GM21515 (cell line): ENCODE measurements at regions not wholly inside any gene's neighbourhood (a gene's known extent, or its start where the extent isn't known, plus 50 kb on each side); places are given as distances from the start of the nearest gene placed in this dataset.
"Not testable (repeated sequence)": the region's sequence is repeated elsewhere in the genome, so short reads cannot be mapped to it uniquely, and the experiment has no call there.

Source experiments
- ATAC-seq: cut with Tn5 transposase; IDR thresholded peaks from one replicate; pipeline ENCODE4 v1.9.1; 2021; ENCODE audit not compliant: unreplicated experiment

GRCh38 chr1:219731771-219732170 is 118.9 kb upstream of the ZC3H11B start:
- ATAC-seq = no peak

- no peak for ATAC-seq
These were observed 113.8 kb upstream of the ZC3H11B start for GRCh38 chr1:219726480-219727272.

GRCh38 chr1:219724440-219724839 is 111.5 kb upstream of the ZC3H11B start:
- no peak for ATAC-seq

- no peak for ATAC-seq
These were observed 104.6 kb upstream of the ZC3H11B start for GRCh38 chr1:219717536-219717935.

- no peak for ATAC-seq
These were observed 103.8 kb upstream of the ZC3H11B start for GRCh38 chr1:219716611-219717114.

- ATAC-seq = no peak
These were observed 101.1 kb upstream of the ZC3H11B start for GRCh38 chr1:219713981-219714381.

- no peak for ATAC-seq
These were observed 99.6 kb upstream of the ZC3H11B start for GRCh38 chr1:219712506-219712905.

- ATAC-seq = no peak
These were observed 97.8 kb upstream of the ZC3H11B start for GRCh38 chr1:219710529-219711194.

GRCh38 chr1:219708919-219709543 is 96.1 kb upstream of the ZC3H11B start:
- no peak for ATAC-seq

- not testable (repeated sequence) for ATAC-seq
These were observed 95.0 kb upstream of the ZC3H11B start for GRCh38 chr1:219707885-219708284.

GRCh38 chr1:219704331-219704730 is 91.4 kb upstream of the ZC3H11B start:
- ATAC-seq = not testable (repeated sequence)

- no peak for ATAC-seq
These were observed 90.4 kb upstream of the ZC3H11B start for GRCh38 chr1:219703368-219703639.

- no peak for ATAC-seq
These were observed 88.6 kb upstream of the ZC3H11B start for GRCh38 chr1:219701476-219701875.

- ATAC-seq = no peak
These were observed 87.0 kb upstream of the ZC3H11B start for GRCh38 chr1:219699870-219700269.

GRCh38 chr1:219697682-219698081 is 84.8 kb upstream of the ZC3H11B start:
- ATAC-seq = no peak

- ATAC-seq = no peak
These were observed 80.1 kb upstream of the ZC3H11B start for GRCh38 chr1:219692981-219693380.

- no peak for ATAC-seq
These were observed 76.9 kb upstream of the ZC3H11B start for GRCh38 chr1:219689774-219690173.

GRCh38 chr1:219687779-219688178 is 74.9 kb upstream of the ZC3H11B start:
- ATAC-seq = no peak

GRCh38 chr1:219686171-219686570 is 73.3 kb upstream of the ZC3H11B start:
- ATAC-seq = no peak

- ATAC-seq = no peak
These were observed 69.9 kb upstream of the ZC3H11B start for GRCh38 chr1:219682788-219683187.

GRCh38 chr1:219681876-219682275 is 69.0 kb upstream of the ZC3H11B start:
- ATAC-seq = no peak
